Psoas muscle (tissue), 7 donors: ENCODE measurements at regions not wholly inside any gene's neighbourhood (a gene's known extent, or its start where the extent isn't known, plus 50 kb on each side); places are given as distances from the start of the nearest gene placed in this dataset.
"Not testable (repeated sequence)": the region's sequence is repeated elsewhere in the genome, so short reads cannot be mapped to it uniquely, and the experiment has no call there.

ENCODE experiments used
- ATAC-seq, 4 donors: fragments of 200-7000 bp; cut with Tn5 transposase; one replicate each; pipeline ENCODE4 v1.9.1; 2020; ENCODE audit warnings: moderate library complexity in 3 of 4, mild to moderate bottlenecking in 2 of 4
- DNase-seq, 2 donors: peaks; one replicate each; pipeline ENCODE4 v3.0.0-alpha.2; 2020
- H3K27ac ChIP-seq: fragments of 200-600 bp; one replicate; pipeline ENCODE4 v1.8.0; 2022
- H3K27me3 ChIP-seq, 3 donors: fragments of 200-600 bp in 1 of 3; one replicate each; pipeline versions ENCODE4 v1.6.1 to v1.8.0; 2013 to 2022; ENCODE audit warnings: low read length in 2 of 3, mild to moderate bottlenecking in 2 of 3, moderate library complexity in 1 of 3; ENCODE audit not compliant: insufficient read depth in 3 of 3
- H3K36me3 ChIP-seq, 2 donors: fragments of 200-600 bp in 1 of 2; one replicate each; pipeline versions ENCODE4 v1.6.1 to v1.8.0; 2013 to 2022; ENCODE audit warnings: low read depth in 1 of 2, mild to moderate bottlenecking in 1 of 2, moderate library complexity in 1 of 2; ENCODE audit not compliant: insufficient read depth in 1 of 2
- H3K4me1 ChIP-seq: fragments of 200-600 bp; one replicate; pipeline ENCODE4 v1.8.0; 2022
- H3K4me3 ChIP-seq: fragments of 200-600 bp; one replicate; pipeline ENCODE4 v1.8.0; 2022; ENCODE audit warnings: mild to moderate bottlenecking
- H3K9me3 ChIP-seq: fragments of 200-600 bp; one replicate; pipeline ENCODE4 v1.8.0; 2022
- CTCF ChIP-seq: fragments of 200-600 bp; IDR thresholded peaks from one replicate; pipeline ENCODE4 v1.8.0; 2022; ENCODE audit warnings: antibody characterized with exemption
- WGBS, 3 donors: extraction: QIAGEN DNeasy Blood & Tissue Kit; methylation state at CpG; one replicate each; pipeline versions ENCODE4 v1.1.6 to v1.1.7; 2013; 5-methylcytosine and 5-hydroxymethylcytosine counted together
- intact Hi-C, 2 donors: fragments of 100-400 bp; cut with DNase I; formaldehyde crosslinking; loops; one replicate each; pipeline versions ENCODE4 v1.11.0 to v1.14.2; 2022
- donor health status: healthy with polysubstance abuse.
- donor health status: DM: no; HTN: no; CAD: no; lungs with moderate emphysema.
- donor health status: Bipolar disorder and iron deficiency.
- donor health status: healthy.
- donor health status: DM: yes; HTN: yes; CAD: no.
- donor health status: DM: no; HTN: no; CAD: no.
- donor health status: DM: yes; HTN: yes; CAD: no.

- H3K4me3 ChIP-seq, result no peak overlapping the region
- no peaks in the 10 kb centered on the region for H3K36me3 ChIP-seq
- H3K4me1 ChIP-seq, result no peaks in the 10 kb centered on the region
- no peaks in the 10 kb centered on the region for H3K9me3 ChIP-seq
- DNase-seq, result no peak
- H3K27ac ChIP-seq, result no peak overlapping the region
- intact Hi-C loops, result no loop called here
- 83 to 87% (median 85%) methylated on average over 4 of the region's 4 CpGs for WGBS, 3 donors
- no peaks in the 10 kb centered on the region for H3K27me3 ChIP-seq
- TF ChIP-seq CTCF, result no peak
- ATAC-seq, result no peak
Observed at GRCh38 chr3:187811585-187812250, 66.5 kb upstream of the BCL6 start.

- ATAC-seq (no peak), DNase-seq (no peak)
- WGBS, 3 donors, result 95 to 97% (median 97%) methylated on average over 5 of the region's 5 CpGs
- Histone ChIP-seq H3K36me3 (no peaks in the 10 kb centered on the region), H3K4me3 (no peak overlapping the region), H3K4me1 (no peaks in the 10 kb centered on the region), H3K27me3 (no peaks in the 10 kb centered on the region), H3K27ac (no peak overlapping the region), H3K9me3 (no peaks in the 10 kb centered on the region)
- no peak for TF ChIP-seq CTCF
- intact Hi-C loops, result no loop called here
Observed at GRCh38 chr3:187812496-187812895, 67.2 kb upstream of the BCL6 start.

- Histone ChIP-seq H3K4me3 (no peak overlapping the region), H3K9me3 (no peaks in the 10 kb centered on the region), H3K27ac (no peak overlapping the region), H3K27me3 (no peaks in the 10 kb centered on the region), H3K36me3 (no peaks in the 10 kb centered on the region), H3K4me1 (no peaks in the 10 kb centered on the region)
- DNase-seq (no peak), ATAC-seq (no peak)
- no peak for TF ChIP-seq CTCF
- 82 to 92% (median 89%) methylated on average over 1 of the region's 1 CpG for WGBS, 3 donors
- intact Hi-C loops, result no loop called here
Observed at GRCh38 chr3:187813198-187813597, 67.9 kb upstream of the BCL6 start.

- DNase-seq, H3K9me3 ChIP-seq, H3K27ac ChIP-seq, H3K36me3 ChIP-seq, intact Hi-C loops, H3K27me3 ChIP-seq, H3K4me1 ChIP-seq, ATAC-seq, H3K4me3 ChIP-seq: not testable (repeated sequence)
- WGBS, 3 donors, result 92 to 95% (median 93%) methylated on average over 3 of the region's 3 CpGs
Observed at GRCh38 chr3:187817766-187818165, 72.5 kb upstream of the BCL6 start.

- Histone ChIP-seq H3K4me3 (no peak overlapping the region), H3K4me1 (no peaks in the 10 kb centered on the region), H3K27me3 (no peaks in the 10 kb centered on the region), H3K9me3 (no peaks in the 10 kb centered on the region), H3K36me3 (no peaks in the 10 kb centered on the region), H3K27ac (no peak overlapping the region)
- ATAC-seq (no peak), DNase-seq (no peak)
- intact Hi-C loops, result loop anchor here in 1 of 2 donors (5.0 kb wide), 1 partner anchor 59 kb away; no protein-coding TSS in a partner anchor
- WGBS, 3 donors, result 90 to 100% (median 92%) methylated on average over 2 of the region's 2 CpGs
- TF ChIP-seq CTCF, result no peak
Observed at GRCh38 chr3:187821616-187822317, 76.5 kb upstream of the BCL6 start.
